ENCODE measurements at regions not wholly inside any gene's neighbourhood (a gene's known extent, or its start where the extent isn't known, plus 50 kb on each side); places are given as distances from the start of the nearest gene placed in this dataset.

- Histone ChIP-seq H2BK15ac (ENCODE audit: low read length) (no peak overlapping the region), H2BK5ac (ENCODE audit: low read length) (no peak overlapping the region), H3K27ac (replicated peaks; ENCODE audit: low read length) (no peak overlapping the region), H3K36me3 (replicated peaks in 1 of 2; ENCODE audit: control insufficient read depth in 2 of 2, insufficient read depth in 2 of 2, low read length in 2 of 2) (no peaks in the 10 kb centered on the region), H4K8ac (ENCODE audit: low read depth, low read length) (no peak overlapping the region), H3K4me3 (ENCODE audit: low read length in 2 of 2) (no peak overlapping the region), H3K18ac (ENCODE audit: low read length) (peak overlapping the region; percentile 35), H3K14ac (ENCODE audit: low read length) (no peak overlapping the region), H3K27me3 (ENCODE audit: control insufficient read depth in 3 of 3, insufficient read depth in 3 of 3, low read depth in 1 of 3, low read length in 3 of 3) (peaks cover 0 to 1% (median 0%) of the 10 kb centered on the region in 3 experiments), H3K4me1 (ENCODE audit: control insufficient read depth in 2 of 2, insufficient read depth in 1 of 2, low read depth in 1 of 2, low read length in 2 of 2) (no peaks in the 10 kb centered on the region), H2AFZ (ENCODE audit: low read length) (no peak overlapping the region), H3K79me1 (ENCODE audit: low read depth, low read length) (no peaks in the 10 kb centered on the region), H3K9ac (ENCODE audit: low read depth, low read length, poor library complexity) (no peak overlapping the region), H2BK12ac (ENCODE audit: low read length) (no peak overlapping the region), H4K91ac (ENCODE audit: low read depth, low read length, poor library complexity) (no peak overlapping the region), H3K4ac (ENCODE audit: low read length) (no peak overlapping the region), H3K9me3 (replicated peaks in 1 of 2; ENCODE audit: control insufficient read depth in 2 of 2, insufficient read depth in 1 of 2, low read depth in 1 of 2, low read length in 2 of 2) (no peaks in the 10 kb centered on the region), H2AK5ac (ENCODE audit: low read depth, low read length) (no peak overlapping the region), H2BK120ac (ENCODE audit: low read depth, low read length) (no peak overlapping the region), H3K4me2 (ENCODE audit: insufficient read depth, low read length, poor library complexity, severe bottlenecking) (no peak overlapping the region), H3K23ac (ENCODE audit: low read depth, low read length, poor library complexity) (no peak overlapping the region)
- WGBS, 2 donors (ENCODE audit: extremely low coverage in 2 of 2, insufficient read length in 2 of 2, insufficient replicate concordance in 1 of 2), result no CpG with 5 or more reads among the region's 13 CpGs
- no peak for DNase-seq (ENCODE audit: low spot score)
Observed at GRCh38 chr18:78080081-78080480, 830.4 kb downstream of the GALR1 start.

DNA sequence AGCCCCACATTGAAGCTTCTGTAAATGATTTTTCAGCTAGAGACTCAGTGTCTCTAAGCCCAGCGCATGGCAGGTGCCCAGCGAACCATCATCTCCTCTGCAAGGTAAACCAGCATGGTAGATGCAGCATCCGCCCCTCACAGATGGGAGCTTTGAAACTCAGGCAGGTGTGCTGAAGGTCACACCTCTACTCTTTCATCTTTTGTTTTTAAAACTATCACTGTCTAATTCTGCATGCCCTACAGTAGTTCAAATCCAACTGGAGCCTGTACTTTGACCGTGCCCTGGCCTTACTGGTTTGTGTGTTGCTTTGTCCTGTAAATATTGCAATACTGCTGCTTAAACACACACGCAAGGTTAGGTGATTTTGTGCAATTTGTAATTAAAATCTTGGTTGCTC is 831.1 kb downstream of the GALR1 start:
- no peak for DNase-seq (ENCODE audit: low spot score)
- Histone ChIP-seq H3K79me1 (ENCODE audit: low read depth, low read length) (no peaks in the 10 kb centered on the region), H2AK5ac (ENCODE audit: low read depth, low read length) (peak overlapping the region; percentile 14), H3K4ac (ENCODE audit: low read length) (no peak overlapping the region), H3K27ac (replicated peaks; ENCODE audit: low read length) (no peak overlapping the region), H3K4me2 (ENCODE audit: insufficient read depth, low read length, poor library complexity, severe bottlenecking) (no peak overlapping the region), H2BK120ac (ENCODE audit: low read depth, low read length) (no peak overlapping the region), H3K4me1 (ENCODE audit: control insufficient read depth in 2 of 2, insufficient read depth in 1 of 2, low read depth in 1 of 2, low read length in 2 of 2) (no peaks in the 10 kb centered on the region), H4K91ac (ENCODE audit: low read depth, low read length, poor library complexity) (no peak overlapping the region), H3K27me3 (ENCODE audit: control insufficient read depth in 3 of 3, insufficient read depth in 3 of 3, low read depth in 1 of 3, low read length in 3 of 3) (no peaks in the 10 kb centered on the region), H2BK5ac (ENCODE audit: low read length) (no peak overlapping the region), H3K9me3 (replicated peaks in 1 of 2; ENCODE audit: control insufficient read depth in 2 of 2, insufficient read depth in 1 of 2, low read depth in 1 of 2, low read length in 2 of 2) (no peaks in the 10 kb centered on the region), H2BK15ac (ENCODE audit: low read length) (no peak overlapping the region), H3K18ac (ENCODE audit: low read length) (no peak overlapping the region), H3K36me3 (replicated peaks in 1 of 2; ENCODE audit: control insufficient read depth in 2 of 2, insufficient read depth in 2 of 2, low read length in 2 of 2) (no peaks in the 10 kb centered on the region), H2AFZ (ENCODE audit: low read length) (no peak overlapping the region), H4K8ac (ENCODE audit: low read depth, low read length) (no peak overlapping the region), H3K9ac (ENCODE audit: low read depth, low read length, poor library complexity) (no peak overlapping the region), H3K23ac (ENCODE audit: low read depth, low read length, poor library complexity) (peak overlapping the region; percentile 38), H3K14ac (ENCODE audit: low read length) (peak overlapping the region; percentile 90), H2BK12ac (ENCODE audit: low read length) (no peak overlapping the region), H3K4me3 (ENCODE audit: low read length in 2 of 2) (no peak overlapping the region)
- WGBS, 2 donors (ENCODE audit: extremely low coverage in 2 of 2, insufficient read length in 2 of 2, insufficient replicate concordance in 1 of 2), result no CpG with 5 or more reads among the region's 5 CpGs

- no peak overlapping the region for H3K4ac ChIP-seq (ENCODE audit: low read length)
- H3K18ac ChIP-seq (ENCODE audit: low read length), result peak overlapping the region; percentile 11
- no peak overlapping the region for H2BK15ac ChIP-seq (ENCODE audit: low read length)
- H4K8ac ChIP-seq (ENCODE audit: low read depth, low read length), result no peak overlapping the region
- no peak overlapping the region for H3K9ac ChIP-seq (ENCODE audit: low read depth, low read length, poor library complexity)
- H3K79me1 ChIP-seq (ENCODE audit: low read depth, low read length), result no peaks in the 10 kb centered on the region
- no peak overlapping the region for H3K4me2 ChIP-seq (ENCODE audit: insufficient read depth, low read length, poor library complexity, severe bottlenecking)
- no peak overlapping the region for H3K23ac ChIP-seq (ENCODE audit: low read depth, low read length, poor library complexity)
- no peak overlapping the region for H2AK5ac ChIP-seq (ENCODE audit: low read depth, low read length)
- no peaks in the 10 kb centered on the region for H3K4me1 ChIP-seq (ENCODE audit: control insufficient read depth in 2 of 2, insufficient read depth in 1 of 2, low read depth in 1 of 2, low read length in 2 of 2)
- H2BK12ac ChIP-seq (ENCODE audit: low read length), result no peak overlapping the region
- WGBS, 2 donors (ENCODE audit: extremely low coverage in 2 of 2, insufficient read length in 2 of 2, insufficient replicate concordance in 1 of 2), result no CpG with 5 or more reads among the region's 7 CpGs
- no peak overlapping the region for H2BK5ac ChIP-seq (ENCODE audit: low read length)
- H3K4me3 ChIP-seq (ENCODE audit: low read length in 2 of 2), result no peak overlapping the region
- H3K27ac ChIP-seq (replicated peaks; ENCODE audit: low read length), result no peak overlapping the region
- no peak overlapping the region for H2AFZ ChIP-seq (ENCODE audit: low read length)
- no peaks in the 10 kb centered on the region for H3K27me3 ChIP-seq (ENCODE audit: control insufficient read depth in 3 of 3, insufficient read depth in 3 of 3, low read depth in 1 of 3, low read length in 3 of 3)
- H4K91ac ChIP-seq (ENCODE audit: low read depth, low read length, poor library complexity), result no peak overlapping the region
- no peak overlapping the region for H3K14ac ChIP-seq (ENCODE audit: low read length)
- no peaks in the 10 kb centered on the region for H3K36me3 ChIP-seq (replicated peaks in 1 of 2; ENCODE audit: control insufficient read depth in 2 of 2, insufficient read depth in 2 of 2, low read length in 2 of 2)
- no peak overlapping the region for H2BK120ac ChIP-seq (ENCODE audit: low read depth, low read length)
- H3K9me3 ChIP-seq (replicated peaks in 1 of 2; ENCODE audit: control insufficient read depth in 2 of 2, insufficient read depth in 1 of 2, low read depth in 1 of 2, low read length in 2 of 2), result no peaks in the 10 kb centered on the region
- DNase-seq (ENCODE audit: low spot score), result no peak
Observed at GRCh38 chr18:78082816-78083215, 833.2 kb downstream of the GALR1 start.

DNA sequence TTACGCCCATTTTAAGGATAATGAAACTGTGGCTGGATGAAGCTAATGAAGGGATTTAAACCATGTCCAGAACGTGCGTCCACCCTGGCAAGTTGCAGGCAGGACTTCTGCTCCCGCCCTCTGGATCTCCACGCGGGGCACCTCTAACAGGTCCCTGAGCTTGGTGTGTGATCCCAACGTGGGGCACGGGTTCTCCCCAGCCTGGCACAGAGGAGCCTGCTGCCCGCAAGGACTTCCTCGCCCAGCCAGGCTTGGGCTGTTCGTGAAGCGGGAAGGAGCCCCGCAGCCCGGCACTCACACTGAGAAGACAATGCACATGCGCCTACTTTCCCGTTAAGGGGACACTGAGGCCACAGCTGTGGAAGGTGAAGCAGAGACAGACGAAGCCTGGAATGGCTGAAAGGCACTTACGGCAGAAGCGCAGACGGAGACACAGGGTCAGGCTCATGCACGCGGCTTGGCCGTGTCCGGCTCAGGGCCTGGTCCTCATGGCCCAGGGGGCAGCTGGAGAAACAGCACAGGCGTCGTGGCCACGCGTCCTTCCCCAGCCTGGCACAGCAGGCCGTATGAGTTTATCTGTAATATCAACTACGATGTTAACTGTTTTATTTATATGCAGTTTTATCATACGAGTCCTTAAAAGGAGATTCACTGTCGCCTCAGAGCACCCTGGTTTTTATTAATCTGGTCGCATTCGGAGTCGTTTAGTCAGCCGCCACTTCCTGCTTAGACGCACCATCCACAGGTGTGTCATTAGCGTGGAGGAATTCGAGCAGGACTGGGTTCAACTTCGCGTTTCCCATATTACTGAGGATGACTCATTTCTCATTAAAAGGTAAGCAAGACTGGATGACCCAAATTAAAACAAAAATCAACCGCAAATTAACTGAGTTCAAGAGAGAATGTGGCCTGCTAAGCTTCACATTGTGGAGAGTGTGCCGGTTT is 835.9 kb downstream of the GALR1 start:
- Histone ChIP-seq H3K4me2 (ENCODE audit: insufficient read depth, low read length, poor library complexity, severe bottlenecking) (no peak overlapping the region), H2BK15ac (ENCODE audit: low read length) (peak overlapping the region; percentile 33), H3K36me3 (replicated peaks in 1 of 2; ENCODE audit: control insufficient read depth in 2 of 2, insufficient read depth in 2 of 2, low read length in 2 of 2) (no peaks in the 10 kb centered on the region), H2AK5ac (ENCODE audit: low read depth, low read length) (peak overlapping the region; percentile 83), H3K14ac (ENCODE audit: low read length) (peak overlapping the region; percentile 43), H2BK5ac (ENCODE audit: low read length) (no peak overlapping the region), H3K79me1 (ENCODE audit: low read depth, low read length) (no peaks in the 10 kb centered on the region), H3K27ac (replicated peaks; ENCODE audit: low read length) (no peak overlapping the region), H2BK12ac (ENCODE audit: low read length) (no peak overlapping the region), H3K18ac (ENCODE audit: low read length) (peak overlapping the region; percentile 59), H2BK120ac (ENCODE audit: low read depth, low read length) (no peak overlapping the region), H4K91ac (ENCODE audit: low read depth, low read length, poor library complexity) (no peak overlapping the region), H3K27me3 (ENCODE audit: control insufficient read depth in 3 of 3, insufficient read depth in 3 of 3, low read depth in 1 of 3, low read length in 3 of 3) (peaks cover 0 to 4% (median 0%) of the 10 kb centered on the region in 3 experiments), H3K9ac (ENCODE audit: low read depth, low read length, poor library complexity) (no peak overlapping the region), H3K4me1 (ENCODE audit: control insufficient read depth in 2 of 2, insufficient read depth in 1 of 2, low read depth in 1 of 2, low read length in 2 of 2) (peaks cover 0 to 1% of the 10 kb centered on the region in 2 donors), H3K9me3 (replicated peaks in 1 of 2; ENCODE audit: control insufficient read depth in 2 of 2, insufficient read depth in 1 of 2, low read depth in 1 of 2, low read length in 2 of 2) (no peaks in the 10 kb centered on the region), H4K8ac (ENCODE audit: low read depth, low read length) (no peak overlapping the region), H3K4ac (ENCODE audit: low read length) (no peak overlapping the region), H2AFZ (ENCODE audit: low read length) (no peak overlapping the region), H3K4me3 (ENCODE audit: low read length in 2 of 2) (no peak overlapping the region), H3K23ac (ENCODE audit: low read depth, low read length, poor library complexity) (peak overlapping the region; percentile 77)
- no CpG with 5 or more reads among the region's 43 CpGs for WGBS, 2 donors (ENCODE audit: extremely low coverage in 2 of 2, insufficient read length in 2 of 2, insufficient replicate concordance in 1 of 2)
- DNase-seq (ENCODE audit: low spot score), result no peak

Measured in neuronal stem cell (in vitro differentiated cells).